WTC11 (cell line): ENCODE measurements at regions not wholly inside any gene's neighbourhood (a gene's known extent, or its start where the extent isn't known, plus 50 kb on each side); places are given as distances from the start of the nearest gene placed in this dataset.

ENCODE experiments used
- ATAC-seq: fragments of 200-7000 bp; cut with Tn5 transposase; 2 replicates; pipeline ENCODE4 v1.10.0; 2021; ENCODE audit warnings: mild to moderate bottlenecking, moderate library complexity
- CTCF ChIA-PET: fragments of 300-600 bp; sonication (Branson Sonifier 250); formaldehyde crosslinking; loops from one replicate; lab custom pipeline; 2021; ENCODE audit warnings: antibody characterized with exemption; lab: Charles Lee
- POLR2A ChIA-PET: fragments of 350-600 bp; sonication (Branson Sonifier 250); formaldehyde crosslinking; loops from one replicate; lab custom pipeline; 2021; ENCODE audit warnings: antibody characterized with exemption; lab: Charles Lee
- DNase-seq: peaks from one replicate; pipeline ENCODE4 v3.0.0; 2021; ENCODE audit warnings: low spot score
- H3K27ac Mint-ChIP-seq: 2 replicates; pipeline ENCODE4 v1.8.0; 2021; ENCODE audit warnings: mixed read lengths
- H3K27me3 Mint-ChIP-seq: 2 replicates; pipeline ENCODE4 v1.8.0; 2021; ENCODE audit warnings: low read depth, mild to moderate bottlenecking, moderate library complexity, mixed read lengths
- H3K36me3 Mint-ChIP-seq: 2 replicates; pipeline ENCODE4 v1.8.0; 2021; ENCODE audit warnings: mixed read lengths
- H3K4me1 Mint-ChIP-seq: 2 replicates; pipeline ENCODE4 v1.8.0; 2022; ENCODE audit warnings: mixed read lengths
- H3K4me3 Mint-ChIP-seq: 2 replicates; pipeline ENCODE4 v1.8.0; 2021; ENCODE audit warnings: mild to moderate bottlenecking, moderate library complexity, mixed read lengths
- H3K9me3 Mint-ChIP-seq: 2 replicates; pipeline ENCODE4 v1.8.0; 2021; ENCODE audit warnings: mixed read lengths
- CBFB ChIP-seq: sonication (generic); formaldehyde crosslinking; IDR thresholded peaks from 2 replicates; pipeline ENCODE4 v1.8.1; 2022; ENCODE audit warnings: mild to moderate bottlenecking, low read depth, missing genetic modification reagents
- FOXJ3 ChIP-seq: sonication (generic); formaldehyde crosslinking; IDR thresholded peaks from 2 replicates; pipeline ENCODE4 v1.9.0; 2021; ENCODE audit warnings: missing genetic modification reagents, mild to moderate bottlenecking, borderline replicate concordance
- FOXP1 ChIP-seq: sonication (generic); formaldehyde crosslinking; IDR thresholded peaks from 2 replicates; pipeline ENCODE4 v1.8.0; 2022; ENCODE audit warnings: missing genetic modification reagents, mild to moderate bottlenecking, moderate library complexity, borderline replicate concordance
- JAZF1 ChIP-seq: fragments of 250-450 bp; sonication (Bioruptor Pico); IDR thresholded peaks from 2 replicates; pipeline ENCODE4 v1.9.0; 2021; ENCODE audit warnings: moderate library complexity, mild to moderate bottlenecking, inconsistent platforms
- KAT7 ChIP-seq: sonication (generic); formaldehyde crosslinking; IDR thresholded peaks from 2 replicates; pipeline ENCODE4 v1.8.1; 2023; ENCODE audit warnings: missing genetic modification reagents, mild to moderate bottlenecking, borderline replicate concordance
- NR1H2 ChIP-seq: sonication (generic); formaldehyde crosslinking; IDR thresholded peaks from 2 replicates; pipeline ENCODE4 v1.9.0; 2021; ENCODE audit warnings: mild to moderate bottlenecking, moderate library complexity, missing genetic modification reagents
- NR3C1 ChIP-seq: sonication (generic); formaldehyde crosslinking; conservative IDR thresholded peaks from 2 replicates; pipeline ENCODE4 v1.8.1; 2023; ENCODE audit warnings: low read depth, mild to moderate bottlenecking, missing genetic modification reagents
- RORB ChIP-seq: fragments of 250-450 bp; sonication (Bioruptor Pico); IDR thresholded peaks from 2 replicates; pipeline ENCODE4 v1.9.0; 2021; ENCODE audit warnings: mild to moderate bottlenecking
- SMAD4 ChIP-seq: sonication (generic); formaldehyde crosslinking; IDR thresholded peaks from 2 replicates; pipeline ENCODE4 v1.8.0; 2022; ENCODE audit warnings: mild to moderate bottlenecking, missing genetic modification reagents
- SP1 ChIP-seq: sonication (generic); formaldehyde crosslinking; conservative IDR thresholded peaks from 2 replicates; pipeline ENCODE4 v1.8.1; 2022; ENCODE audit warnings: missing genetic modification reagents
- TCF7 ChIP-seq: sonication (generic); formaldehyde crosslinking; IDR thresholded peaks from 2 replicates; pipeline ENCODE4 v1.8.0; 2022; ENCODE audit warnings: mild to moderate bottlenecking, low read depth, missing genetic modification reagents, moderate library complexity
- ZBTB21 ChIP-seq: sonication (generic); formaldehyde crosslinking; IDR thresholded peaks from 2 replicates; pipeline ENCODE4 v1.8.1; 2023; ENCODE audit warnings: mild to moderate bottlenecking, missing genetic modification reagents, borderline replicate concordance
- ZNF396 ChIP-seq: fragments of 250-450 bp; sonication (Bioruptor Pico); IDR thresholded peaks from 2 replicates; pipeline ENCODE4 v1.8.0; 2021; ENCODE audit warnings: mild to moderate bottlenecking, moderate library complexity, borderline replicate concordance
- TF ChIP-seq, protein P1 (sequence below): fragments of 250-450 bp; sonication (Bioruptor Pico); IDR thresholded peaks from 2 replicates; pipeline ENCODE4 v1.9.0; 2021; ENCODE audit warnings: mild to moderate bottlenecking
- TF ChIP-seq, protein P2 (sequence below): sonication (generic); formaldehyde crosslinking; IDR thresholded peaks from 2 replicates; pipeline ENCODE4 v1.8.0; 2022; ENCODE audit warnings: mild to moderate bottlenecking, missing genetic modification reagents
- TF ChIP-seq, protein P3 (sequence below): sonication (generic); formaldehyde crosslinking; IDR thresholded peaks from 2 replicates; pipeline ENCODE4 v1.8.0; 2023; ENCODE audit warnings: missing genetic modification reagents
- TF ChIP-seq, protein P4 (sequence below): sonication (generic); formaldehyde crosslinking; IDR thresholded peaks from 2 replicates; pipeline ENCODE4 v1.8.1; 2022; ENCODE audit warnings: low read depth, mild to moderate bottlenecking, moderate library complexity, missing genetic modification reagents, borderline replicate concordance
- TF ChIP-seq, protein P5 (sequence below): sonication (generic); formaldehyde crosslinking; IDR thresholded peaks from 2 replicates; pipeline ENCODE4 v1.8.1; 2023; ENCODE audit warnings: mild to moderate bottlenecking, moderate library complexity, missing genetic modification reagents
- TF ChIP-seq, protein P6 (sequence below): sonication (generic); formaldehyde crosslinking; IDR thresholded peaks from 2 replicates; pipeline ENCODE4 v1.8.1; 2022; ENCODE audit warnings: mild to moderate bottlenecking, missing genetic modification reagents, moderate library complexity, borderline replicate concordance
- TF ChIP-seq, protein P7 (sequence below): sonication (generic); formaldehyde crosslinking; IDR thresholded peaks from 2 replicates; pipeline ENCODE4 v1.8.0; 2023; ENCODE audit warnings: mild to moderate bottlenecking, missing genetic modification reagents

DNA sequence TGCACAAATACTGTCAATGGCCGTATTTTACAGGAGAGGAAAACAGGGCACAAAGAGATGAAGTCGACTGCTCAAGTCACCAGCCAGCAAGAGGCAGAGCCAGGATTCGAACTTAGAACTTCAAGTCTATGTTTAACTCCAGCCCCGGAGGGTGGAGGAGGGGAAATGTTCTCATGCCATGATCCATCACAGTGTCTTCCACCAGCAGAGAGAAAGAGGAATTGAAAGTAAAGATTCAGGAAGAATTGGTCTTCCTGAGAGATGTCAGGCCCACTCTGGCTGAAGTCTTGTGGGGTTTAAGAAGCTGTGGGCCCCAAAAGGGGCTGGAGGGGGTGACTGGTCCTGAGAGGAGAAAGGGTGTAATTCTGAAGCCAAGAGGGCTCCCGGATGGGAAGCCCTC is 260.0 kb downstream of the TNS1 start (continued):
- TF ChIP-seq, protein P1, sequence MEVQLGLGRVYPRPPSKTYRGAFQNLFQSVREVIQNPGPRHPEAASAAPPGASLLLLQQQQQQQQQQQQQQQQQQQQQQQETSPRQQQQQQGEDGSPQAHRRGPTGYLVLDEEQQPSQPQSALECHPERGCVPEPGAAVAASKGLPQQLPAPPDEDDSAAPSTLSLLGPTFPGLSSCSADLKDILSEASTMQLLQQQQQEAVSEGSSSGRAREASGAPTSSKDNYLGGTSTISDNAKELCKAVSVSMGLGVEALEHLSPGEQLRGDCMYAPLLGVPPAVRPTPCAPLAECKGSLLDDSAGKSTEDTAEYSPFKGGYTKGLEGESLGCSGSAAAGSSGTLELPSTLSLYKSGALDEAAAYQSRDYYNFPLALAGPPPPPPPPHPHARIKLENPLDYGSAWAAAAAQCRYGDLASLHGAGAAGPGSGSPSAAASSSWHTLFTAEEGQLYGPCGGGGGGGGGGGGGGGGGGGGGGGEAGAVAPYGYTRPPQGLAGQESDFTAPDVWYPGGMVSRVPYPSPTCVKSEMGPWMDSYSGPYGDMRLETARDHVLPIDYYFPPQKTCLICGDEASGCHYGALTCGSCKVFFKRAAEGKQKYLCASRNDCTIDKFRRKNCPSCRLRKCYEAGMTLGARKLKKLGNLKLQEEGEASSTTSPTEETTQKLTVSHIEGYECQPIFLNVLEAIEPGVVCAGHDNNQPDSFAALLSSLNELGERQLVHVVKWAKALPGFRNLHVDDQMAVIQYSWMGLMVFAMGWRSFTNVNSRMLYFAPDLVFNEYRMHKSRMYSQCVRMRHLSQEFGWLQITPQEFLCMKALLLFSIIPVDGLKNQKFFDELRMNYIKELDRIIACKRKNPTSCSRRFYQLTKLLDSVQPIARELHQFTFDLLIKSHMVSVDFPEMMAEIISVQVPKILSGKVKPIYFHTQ (CRISPR knock-in tag), result no peak
- no peak for TF ChIP-seq JAZF1 (CRISPR knock-in tag)

DNA sequence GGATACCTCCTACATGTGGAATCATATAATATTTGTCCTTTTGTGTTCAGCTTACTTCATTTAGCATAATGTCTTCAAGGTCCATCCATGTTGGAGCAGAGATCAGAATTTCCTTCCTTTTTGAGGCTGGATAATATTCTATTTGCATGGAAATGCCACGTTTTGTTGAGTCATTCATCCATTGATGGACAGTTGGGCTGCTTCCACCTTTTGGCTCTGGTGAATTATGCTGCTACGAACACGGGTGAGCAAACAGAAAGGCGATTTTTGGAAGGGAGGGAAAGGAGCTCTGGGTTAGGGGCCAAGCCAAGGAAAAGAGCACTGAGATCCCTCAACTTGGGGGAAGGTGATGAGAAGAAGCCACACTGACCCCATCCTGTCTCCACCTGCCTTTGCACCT is 260.5 kb downstream of the TNS1 start:
- H3K4me1 Mint-ChIP-seq, result no peaks in the 10 kb centered on the region
- ChIA-PET POLR2A (no interaction called here), CTCF (interaction anchor here (0.7 kb wide), 1 partner anchor 43 kb away, joined by 3 read pairs; no protein-coding TSS in a partner anchor)
- H3K27ac Mint-ChIP-seq, result no peak overlapping the region
- no peak overlapping the region for H3K4me3 Mint-ChIP-seq
- DNase-seq (no peak), ATAC-seq (no peak)
- no peak for TF ChIP-seq SP1 (CRISPR knock-in tag)
- TF ChIP-seq, protein P2, sequence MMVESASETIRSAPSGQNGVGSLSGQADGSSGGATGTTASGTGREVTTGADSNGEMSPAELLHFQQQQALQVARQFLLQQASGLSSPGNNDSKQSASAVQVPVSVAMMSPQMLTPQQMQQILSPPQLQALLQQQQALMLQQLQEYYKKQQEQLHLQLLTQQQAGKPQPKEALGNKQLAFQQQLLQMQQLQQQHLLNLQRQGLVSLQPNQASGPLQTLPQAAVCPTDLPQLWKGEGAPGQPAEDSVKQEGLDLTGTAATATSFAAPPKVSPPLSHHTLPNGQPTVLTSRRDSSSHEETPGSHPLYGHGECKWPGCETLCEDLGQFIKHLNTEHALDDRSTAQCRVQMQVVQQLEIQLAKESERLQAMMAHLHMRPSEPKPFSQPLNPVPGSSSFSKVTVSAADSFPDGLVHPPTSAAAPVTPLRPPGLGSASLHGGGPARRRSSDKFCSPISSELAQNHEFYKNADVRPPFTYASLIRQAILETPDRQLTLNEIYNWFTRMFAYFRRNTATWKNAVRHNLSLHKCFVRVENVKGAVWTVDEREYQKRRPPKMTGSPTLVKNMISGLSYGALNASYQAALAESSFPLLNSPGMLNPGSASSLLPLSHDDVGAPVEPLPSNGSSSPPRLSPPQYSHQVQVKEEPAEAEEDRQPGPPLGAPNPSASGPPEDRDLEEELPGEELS, result no peak
- TF ChIP-seq, protein P3, sequence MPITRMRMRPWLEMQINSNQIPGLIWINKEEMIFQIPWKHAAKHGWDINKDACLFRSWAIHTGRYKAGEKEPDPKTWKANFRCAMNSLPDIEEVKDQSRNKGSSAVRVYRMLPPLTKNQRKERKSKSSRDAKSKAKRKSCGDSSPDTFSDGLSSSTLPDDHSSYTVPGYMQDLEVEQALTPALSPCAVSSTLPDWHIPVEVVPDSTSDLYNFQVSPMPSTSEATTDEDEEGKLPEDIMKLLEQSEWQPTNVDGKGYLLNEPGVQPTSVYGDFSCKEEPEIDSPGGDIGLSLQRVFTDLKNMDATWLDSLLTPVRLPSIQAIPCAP, result no peak
- TF ChIP-seq FOXJ3 (CRISPR knock-in tag), result no peak
- TF ChIP-seq, protein P4, sequence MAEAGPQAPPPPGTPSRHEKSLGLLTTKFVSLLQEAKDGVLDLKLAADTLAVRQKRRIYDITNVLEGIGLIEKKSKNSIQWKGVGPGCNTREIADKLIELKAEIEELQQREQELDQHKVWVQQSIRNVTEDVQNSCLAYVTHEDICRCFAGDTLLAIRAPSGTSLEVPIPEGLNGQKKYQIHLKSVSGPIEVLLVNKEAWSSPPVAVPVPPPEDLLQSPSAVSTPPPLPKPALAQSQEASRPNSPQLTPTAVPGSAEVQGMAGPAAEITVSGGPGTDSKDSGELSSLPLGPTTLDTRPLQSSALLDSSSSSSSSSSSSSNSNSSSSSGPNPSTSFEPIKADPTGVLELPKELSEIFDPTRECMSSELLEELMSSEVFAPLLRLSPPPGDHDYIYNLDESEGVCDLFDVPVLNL (CRISPR knock-in tag), result no peak
- TF ChIP-seq, protein P5, sequence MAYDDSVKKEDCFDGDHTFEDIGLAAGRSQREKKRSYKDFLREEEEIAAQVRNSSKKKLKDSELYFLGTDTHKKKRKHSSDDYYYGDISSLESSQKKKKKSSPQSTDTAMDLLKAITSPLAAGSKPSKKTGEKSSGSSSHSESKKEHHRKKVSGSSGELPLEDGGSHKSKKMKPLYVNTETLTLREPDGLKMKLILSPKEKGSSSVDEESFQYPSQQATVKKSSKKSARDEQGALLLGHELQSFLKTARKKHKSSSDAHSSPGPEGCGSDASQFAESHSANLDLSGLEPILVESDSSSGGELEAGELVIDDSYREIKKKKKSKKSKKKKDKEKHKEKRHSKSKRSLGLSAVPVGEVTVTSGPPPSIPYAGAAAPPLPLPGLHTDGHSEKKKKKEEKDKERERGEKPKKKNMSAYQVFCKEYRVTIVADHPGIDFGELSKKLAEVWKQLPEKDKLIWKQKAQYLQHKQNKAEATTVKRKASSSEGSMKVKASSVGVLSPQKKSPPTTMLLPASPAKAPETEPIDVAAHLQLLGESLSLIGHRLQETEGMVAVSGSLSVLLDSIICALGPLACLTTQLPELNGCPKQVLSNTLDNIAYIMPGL (CRISPR knock-in tag), result no peak
- no peaks in the 10 kb centered on the region for H3K27me3 Mint-ChIP-seq
- no peaks in the 10 kb centered on the region for H3K36me3 Mint-ChIP-seq
- peaks cover 15% of the 10 kb centered on the region for H3K9me3 Mint-ChIP-seq

DNA sequence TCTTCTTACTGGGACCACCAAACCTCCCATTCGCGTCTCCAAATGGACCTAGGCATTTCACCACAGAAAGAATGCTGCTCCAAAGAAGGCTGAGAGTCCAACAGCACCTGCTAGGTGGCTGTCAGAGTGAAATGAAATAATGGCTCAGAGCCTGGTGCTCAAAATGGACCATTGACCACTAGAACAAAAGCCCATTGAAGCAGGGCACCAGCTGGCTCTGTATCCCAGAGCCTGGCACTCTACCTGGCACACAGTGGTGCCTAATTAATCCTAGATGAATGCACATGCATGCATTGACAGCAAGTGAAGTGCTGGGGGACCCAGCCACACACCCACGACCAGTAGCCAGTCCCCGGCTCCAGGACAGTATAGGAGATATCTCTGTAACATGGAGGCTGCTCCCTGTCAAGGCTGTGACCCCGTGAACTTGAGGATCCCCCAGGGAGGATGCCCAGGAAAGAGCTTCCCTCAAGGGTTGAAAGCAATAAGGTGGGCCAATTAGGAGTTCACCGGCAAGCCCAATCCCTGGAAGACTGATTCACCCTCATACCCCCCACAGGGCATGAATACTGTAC is 261.3 kb downstream of the TNS1 start:
- Mint-ChIP-seq H3K9me3 (peaks cover 13% of the 10 kb centered on the region), H3K4me3 (no peak overlapping the region), H3K4me1 (no peaks in the 10 kb centered on the region), H3K27me3 (no peaks in the 10 kb centered on the region), H3K27ac (no peak overlapping the region), H3K36me3 (no peaks in the 10 kb centered on the region)
- CTCF ChIA-PET, result interaction anchor here (0.7 kb wide), 1 partner anchor 44 kb away, joined by 3 read pairs; no protein-coding TSS in a partner anchor
- no peak for ATAC-seq
- POLR2A ChIA-PET, result no interaction called here
- TF ChIP-seq ZNF396 (no peak), NR3C1 (CRISPR knock-in tag) (no peak), SP1 (CRISPR knock-in tag) (no peak), ZBTB21 (no peak), TCF7 (CRISPR knock-in tag) (no peak), NR1H2 (CRISPR knock-in tag) (no peak), RORB (CRISPR knock-in tag) (no peak), CBFB (CRISPR knock-in tag) (no peak), FOXP1 (CRISPR knock-in tag) (no peak), SMAD4 (CRISPR knock-in tag) (no peak), KAT7 (CRISPR knock-in tag) (no peak)
- TF ChIP-seq, protein P6, sequence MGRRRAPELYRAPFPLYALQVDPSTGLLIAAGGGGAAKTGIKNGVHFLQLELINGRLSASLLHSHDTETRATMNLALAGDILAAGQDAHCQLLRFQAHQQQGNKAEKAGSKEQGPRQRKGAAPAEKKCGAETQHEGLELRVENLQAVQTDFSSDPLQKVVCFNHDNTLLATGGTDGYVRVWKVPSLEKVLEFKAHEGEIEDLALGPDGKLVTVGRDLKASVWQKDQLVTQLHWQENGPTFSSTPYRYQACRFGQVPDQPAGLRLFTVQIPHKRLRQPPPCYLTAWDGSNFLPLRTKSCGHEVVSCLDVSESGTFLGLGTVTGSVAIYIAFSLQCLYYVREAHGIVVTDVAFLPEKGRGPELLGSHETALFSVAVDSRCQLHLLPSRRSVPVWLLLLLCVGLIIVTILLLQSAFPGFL, result no peak
- TF ChIP-seq, protein P7, sequence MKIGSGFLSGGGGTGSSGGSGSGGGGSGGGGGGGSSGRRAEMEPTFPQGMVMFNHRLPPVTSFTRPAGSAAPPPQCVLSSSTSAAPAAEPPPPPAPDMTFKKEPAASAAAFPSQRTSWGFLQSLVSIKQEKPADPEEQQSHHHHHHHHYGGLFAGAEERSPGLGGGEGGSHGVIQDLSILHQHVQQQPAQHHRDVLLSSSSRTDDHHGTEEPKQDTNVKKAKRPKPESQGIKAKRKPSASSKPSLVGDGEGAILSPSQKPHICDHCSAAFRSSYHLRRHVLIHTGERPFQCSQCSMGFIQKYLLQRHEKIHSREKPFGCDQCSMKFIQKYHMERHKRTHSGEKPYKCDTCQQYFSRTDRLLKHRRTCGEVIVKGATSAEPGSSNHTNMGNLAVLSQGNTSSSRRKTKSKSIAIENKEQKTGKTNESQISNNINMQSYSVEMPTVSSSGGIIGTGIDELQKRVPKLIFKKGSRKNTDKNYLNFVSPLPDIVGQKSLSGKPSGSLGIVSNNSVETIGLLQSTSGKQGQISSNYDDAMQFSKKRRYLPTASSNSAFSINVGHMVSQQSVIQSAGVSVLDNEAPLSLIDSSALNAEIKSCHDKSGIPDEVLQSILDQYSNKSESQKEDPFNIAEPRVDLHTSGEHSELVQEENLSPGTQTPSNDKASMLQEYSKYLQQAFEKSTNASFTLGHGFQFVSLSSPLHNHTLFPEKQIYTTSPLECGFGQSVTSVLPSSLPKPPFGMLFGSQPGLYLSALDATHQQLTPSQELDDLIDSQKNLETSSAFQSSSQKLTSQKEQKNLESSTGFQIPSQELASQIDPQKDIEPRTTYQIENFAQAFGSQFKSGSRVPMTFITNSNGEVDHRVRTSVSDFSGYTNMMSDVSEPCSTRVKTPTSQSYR (CRISPR knock-in tag), result no peak
- DNase-seq, result no peak
